BE2C (cell line): ENCODE measurements at regions not wholly inside any gene's neighbourhood (a gene's known extent, or its start where the extent isn't known, plus 50 kb on each side); places are given as distances from the start of the nearest gene placed in this dataset.

Experiments used
- DNase-seq: peaks from one replicate; pipeline ENCODE4 v3.0.0-alpha.2; 2020
- H3K27me3 ChIP-seq: fragments of 250-450 bp; sonication (Bioruptor Pico); 2 replicates; pipeline ENCODE4 v1.5.1; 2020; ENCODE audit warnings: mild to moderate bottlenecking
- H3K36me3 ChIP-seq: fragments of 250-450 bp; sonication (Bioruptor Pico); 2 replicates; pipeline ENCODE4 v1.5.1; 2020; ENCODE audit warnings: mild to moderate bottlenecking
- H3K4me1 ChIP-seq: fragments of 250-450 bp; sonication (Bioruptor Pico); 2 replicates; pipeline ENCODE4 v1.5.1; 2020
- H3K4me3 ChIP-seq: 2 replicates; pipeline ENCODE4 v1.5.1; 2011; ENCODE audit warnings: low read depth, low read length
- H3K9me3 ChIP-seq: fragments of 250-450 bp; sonication (Bioruptor Pico); 2 replicates; pipeline ENCODE4 v1.5.1; 2020
- CTCF ChIP-seq: IDR thresholded peaks from 2 replicates; pipeline ENCODE4 v1.5.1; 2012; ENCODE audit warnings: mild to moderate bottlenecking, low read depth, low read length

- H3K4me3 ChIP-seq = no peak overlapping the region
- no peaks in the 10 kb centered on the region for H3K27me3 ChIP-seq
- no peaks in the 10 kb centered on the region for H3K36me3 ChIP-seq
- no peak for TF ChIP-seq CTCF
- no peaks in the 10 kb centered on the region for H3K9me3 ChIP-seq
- H3K4me1 ChIP-seq = no peaks in the 10 kb centered on the region
- no peak for DNase-seq
Measured at GRCh38 chrX:144494074-144494473, 610.2 kb downstream of the UBE2NL start.

GRCh38 chrX:144531877-144532276, 648.0 kb downstream of the UBE2NL start:
- Histone ChIP-seq H3K9me3 (no peaks in the 10 kb centered on the region), H3K4me1 (no peaks in the 10 kb centered on the region), H3K4me3 (no peak overlapping the region), H3K27me3 (no peaks in the 10 kb centered on the region), H3K36me3 (no peaks in the 10 kb centered on the region)
- no peak for TF ChIP-seq CTCF
- no peak for DNase-seq

- Histone ChIP-seq H3K36me3 (no peaks in the 10 kb centered on the region), H3K9me3 (no peaks in the 10 kb centered on the region), H3K27me3 (no peaks in the 10 kb centered on the region), H3K4me3 (no peak overlapping the region), H3K4me1 (no peaks in the 10 kb centered on the region)
- no peak for DNase-seq
- TF ChIP-seq CTCF = no peak
Measured at GRCh38 chrX:144566592-144566991, 680.7 kb upstream of the SPANXN1 start.

- no peak for TF ChIP-seq CTCF
- no peak for DNase-seq
- H3K36me3 ChIP-seq = no peaks in the 10 kb centered on the region
Measured at GRCh38 chrX:144586756-144587155, 660.5 kb upstream of the SPANXN1 start.

GRCh38 chrX:144592036-144592435, 655.3 kb upstream of the SPANXN1 start:
- no peaks in the 10 kb centered on the region for H3K9me3 ChIP-seq
- H3K4me1 ChIP-seq = no peaks in the 10 kb centered on the region
- no peak for DNase-seq
- TF ChIP-seq CTCF = no peak
- no peaks in the 10 kb centered on the region for H3K27me3 ChIP-seq
- H3K36me3 ChIP-seq = no peaks in the 10 kb centered on the region
- H3K4me3 ChIP-seq = no peak overlapping the region

More at GRCh38 chrX:144586756-144587155, 660.5 kb upstream of the SPANXN1 start:
- H3K9me3 ChIP-seq = no peaks in the 10 kb centered on the region
- no peaks in the 10 kb centered on the region for H3K27me3 ChIP-seq
- no peak overlapping the region for H3K4me3 ChIP-seq
- H3K4me1 ChIP-seq = no peaks in the 10 kb centered on the region

- no peak overlapping the region for H3K4me3 ChIP-seq
- no peaks in the 10 kb centered on the region for H3K36me3 ChIP-seq
- no peaks in the 10 kb centered on the region for H3K9me3 ChIP-seq
- no peak for DNase-seq
- TF ChIP-seq CTCF = no peak
- no peaks in the 10 kb centered on the region for H3K27me3 ChIP-seq
- H3K4me1 ChIP-seq = no peaks in the 10 kb centered on the region
Measured at GRCh38 chrX:144601010-144601409, 646.3 kb upstream of the SPANXN1 start.
